ENCODE measurements at regions not wholly inside any gene's neighbourhood (a gene's known extent, or its start where the extent isn't known, plus 50 kb on each side); places are given as distances from the start of the nearest gene placed in this dataset.

DNA sequence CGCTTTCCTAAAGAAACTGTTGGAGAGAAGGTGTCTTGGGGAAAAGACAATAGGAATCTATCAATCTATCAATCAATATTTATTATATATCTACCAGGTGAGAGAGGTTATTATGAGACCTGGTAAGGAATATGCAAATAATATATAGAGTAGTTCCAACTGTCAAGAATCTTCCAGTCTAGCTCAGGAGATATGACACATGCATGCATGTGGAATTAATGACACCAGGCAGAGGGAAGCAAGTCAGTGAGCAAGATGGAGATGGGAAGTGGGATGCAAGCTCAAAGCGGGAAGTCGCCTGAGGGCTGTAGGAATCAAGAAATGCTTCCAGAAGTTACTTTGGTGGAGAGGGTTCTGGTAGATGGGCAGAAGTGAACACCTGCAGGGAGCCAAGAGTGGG is 187.4 kb upstream of the NRP1 start:
- TF ChIP-seq, protein P1, sequence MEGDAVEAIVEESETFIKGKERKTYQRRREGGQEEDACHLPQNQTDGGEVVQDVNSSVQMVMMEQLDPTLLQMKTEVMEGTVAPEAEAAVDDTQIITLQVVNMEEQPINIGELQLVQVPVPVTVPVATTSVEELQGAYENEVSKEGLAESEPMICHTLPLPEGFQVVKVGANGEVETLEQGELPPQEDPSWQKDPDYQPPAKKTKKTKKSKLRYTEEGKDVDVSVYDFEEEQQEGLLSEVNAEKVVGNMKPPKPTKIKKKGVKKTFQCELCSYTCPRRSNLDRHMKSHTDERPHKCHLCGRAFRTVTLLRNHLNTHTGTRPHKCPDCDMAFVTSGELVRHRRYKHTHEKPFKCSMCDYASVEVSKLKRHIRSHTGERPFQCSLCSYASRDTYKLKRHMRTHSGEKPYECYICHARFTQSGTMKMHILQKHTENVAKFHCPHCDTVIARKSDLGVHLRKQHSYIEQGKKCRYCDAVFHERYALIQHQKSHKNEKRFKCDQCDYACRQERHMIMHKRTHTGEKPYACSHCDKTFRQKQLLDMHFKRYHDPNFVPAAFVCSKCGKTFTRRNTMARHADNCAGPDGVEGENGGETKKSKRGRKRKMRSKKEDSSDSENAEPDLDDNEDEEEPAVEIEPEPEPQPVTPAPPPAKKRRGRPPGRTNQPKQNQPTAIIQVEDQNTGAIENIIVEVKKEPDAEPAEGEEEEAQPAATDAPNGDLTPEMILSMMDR (conservative IDR thresholded peaks at IDR 0.05 in 1 of 2, IDR thresholded peaks at IDR 0.05 in 1 of 2; ENCODE audit: low read depth in 1 of 2, low read length in 2 of 2), result no peak
- no peak for TF ChIP-seq EZH2 (IDR thresholded peaks at IDR 0.05; ENCODE audit: low read length, missing control alignments)
